ENCODE measurements at regions not wholly inside any gene's neighbourhood (a gene's known extent, or its start where the extent isn't known, plus 50 kb on each side); places are given as distances from the start of the nearest gene placed in this dataset.
"Not testable (repeated sequence)": the region's sequence is repeated elsewhere in the genome, so short reads cannot be mapped to it uniquely, and the experiment has no call there.

DNA sequence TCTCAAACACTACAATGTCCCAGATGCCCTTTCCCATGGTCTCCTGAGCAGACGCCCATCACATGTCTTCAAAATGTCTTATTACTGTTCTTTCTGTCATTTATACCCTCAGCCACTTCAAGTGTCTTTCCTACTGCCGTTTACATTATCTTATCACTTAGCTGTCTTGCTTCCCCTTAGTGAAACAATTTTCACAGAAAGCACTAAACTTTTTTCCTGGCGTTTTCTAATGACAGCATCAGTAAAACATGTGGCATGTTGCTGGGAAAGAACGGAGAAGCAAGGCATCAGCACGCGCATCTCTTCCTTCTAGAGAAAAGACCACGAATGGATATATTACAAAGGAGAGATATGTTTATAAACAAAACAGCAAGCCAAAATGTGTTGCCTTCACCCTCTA lies 189.7 kb upstream of the SLIT2 start:
- no peak for DNase-seq (ENCODE audit: low read depth in 3 of 3, low spot score in 1 of 3)

DNA sequence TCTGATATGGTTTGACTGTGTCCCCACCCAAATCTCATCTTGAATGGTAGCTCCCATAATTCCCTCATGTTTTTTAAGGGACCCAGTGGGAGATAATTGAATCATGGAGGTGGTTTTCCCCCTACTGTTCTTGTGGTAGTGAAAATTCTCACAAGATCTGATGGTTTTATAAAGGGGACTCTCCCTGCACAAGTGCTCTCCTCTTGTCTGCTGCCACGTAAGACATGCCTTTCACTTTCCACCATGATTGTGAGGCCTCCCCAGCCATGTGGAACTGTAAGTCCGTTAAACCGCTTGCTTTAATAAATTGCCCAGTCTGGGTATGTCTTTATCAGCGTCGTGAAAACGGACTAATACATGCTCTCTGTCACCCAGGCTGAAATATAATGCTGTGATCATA lies 200.9 kb upstream of the SLIT2 start:
- no peak for DNase-seq (ENCODE audit: low read depth in 3 of 3, low spot score in 1 of 3)

DNA sequence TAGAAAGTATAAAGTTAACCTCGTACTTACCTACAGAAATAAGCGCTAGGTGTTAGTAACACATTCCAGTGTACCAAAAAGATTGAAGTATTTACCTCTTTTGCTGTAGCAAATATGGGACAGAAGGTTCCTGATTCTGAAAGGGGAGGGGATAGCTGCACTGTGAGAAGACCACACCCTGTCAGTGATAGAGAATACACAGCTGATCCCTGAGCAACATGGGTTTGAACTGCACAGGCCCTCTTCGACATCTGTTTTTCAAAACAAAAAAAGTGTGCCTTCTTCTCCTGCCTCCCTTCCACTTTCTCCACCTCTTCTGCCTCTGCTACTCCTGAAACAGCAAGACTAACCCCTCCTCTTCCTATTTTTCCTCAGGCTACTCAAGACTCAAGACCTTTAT lies 201.8 kb upstream of the SLIT2 start:
- DNase-seq (ENCODE audit: low read depth in 3 of 3, low spot score in 1 of 3): no peak

DNA sequence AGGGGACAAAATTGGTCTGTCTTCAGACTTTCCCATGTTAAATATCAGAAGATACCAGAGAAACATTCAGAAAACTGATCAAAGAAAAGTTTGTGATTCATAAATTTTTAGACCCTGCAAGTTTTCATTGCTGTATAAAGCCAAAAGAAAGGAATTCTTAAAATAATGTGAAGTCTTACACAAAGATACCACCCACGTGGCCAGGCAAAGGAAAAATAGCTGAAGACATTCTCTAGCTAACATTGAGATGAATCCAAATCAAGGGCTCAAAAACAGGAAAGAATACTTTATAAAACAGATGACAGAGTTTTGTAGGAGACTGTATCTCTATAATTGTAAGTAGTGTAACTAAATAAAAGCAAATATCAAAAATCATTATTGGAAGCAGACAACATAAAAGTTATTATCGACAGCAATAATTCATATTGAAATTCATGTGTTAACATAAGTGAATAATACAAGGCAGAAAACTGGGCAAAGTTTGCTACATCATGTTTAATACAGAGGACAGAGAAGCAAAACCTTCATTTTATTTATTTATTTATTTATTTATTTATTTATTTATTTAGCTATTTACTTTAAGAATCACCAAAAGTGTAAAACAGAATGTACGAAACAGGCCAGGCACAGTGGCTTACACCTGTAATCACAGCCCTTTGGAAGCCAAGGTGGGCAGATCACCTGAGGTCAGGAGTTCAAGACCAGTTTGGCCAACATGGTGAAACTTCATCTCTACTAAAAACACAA lies 204.6 kb upstream of the SLIT2 start:
- DNase-seq (ENCODE audit: low read depth in 3 of 3, low spot score in 1 of 3): no peak

DNA sequence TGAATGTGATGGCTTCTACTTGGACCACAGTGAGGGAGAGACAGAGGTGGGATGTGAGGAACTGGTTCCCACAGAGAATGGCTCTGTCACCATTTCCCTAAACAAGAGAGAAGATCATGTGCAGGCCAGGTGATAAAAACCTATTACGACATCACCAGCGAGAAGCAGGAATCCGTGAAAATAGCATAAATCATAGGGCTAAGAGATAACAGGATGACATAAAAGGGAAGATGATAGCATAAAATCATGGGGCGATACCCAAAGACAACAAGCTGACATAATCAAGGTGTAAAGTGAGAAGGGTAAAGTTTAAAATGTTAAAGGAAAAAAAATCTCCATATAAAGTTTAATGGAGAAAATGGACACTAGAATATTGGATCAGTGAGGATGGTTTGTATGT lies 205.5 kb upstream of the SLIT2 start:
- DNase-seq (ENCODE audit: low read depth in 3 of 3, low spot score in 1 of 3): no peak

DNA sequence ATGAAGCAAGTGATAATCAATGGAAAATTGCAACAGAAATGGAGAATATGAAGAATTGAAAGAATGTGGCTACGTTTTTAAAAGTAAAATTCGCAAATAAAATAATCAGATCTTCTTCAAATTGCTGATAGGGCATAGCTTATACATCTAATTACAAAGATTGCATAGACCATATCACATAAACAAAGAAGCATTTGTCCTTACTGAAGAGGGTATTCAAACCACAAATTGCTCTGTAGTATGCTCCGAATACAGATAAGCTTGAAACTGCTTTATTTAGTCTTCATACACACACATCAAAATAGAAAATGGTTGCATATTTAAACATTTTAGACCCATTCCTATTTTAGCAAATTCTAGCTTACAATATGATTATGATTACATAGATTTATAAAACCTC lies 206.7 kb upstream of the SLIT2 start:
- no peak for DNase-seq (ENCODE audit: low read depth in 3 of 3, low spot score in 1 of 3)

DNA sequence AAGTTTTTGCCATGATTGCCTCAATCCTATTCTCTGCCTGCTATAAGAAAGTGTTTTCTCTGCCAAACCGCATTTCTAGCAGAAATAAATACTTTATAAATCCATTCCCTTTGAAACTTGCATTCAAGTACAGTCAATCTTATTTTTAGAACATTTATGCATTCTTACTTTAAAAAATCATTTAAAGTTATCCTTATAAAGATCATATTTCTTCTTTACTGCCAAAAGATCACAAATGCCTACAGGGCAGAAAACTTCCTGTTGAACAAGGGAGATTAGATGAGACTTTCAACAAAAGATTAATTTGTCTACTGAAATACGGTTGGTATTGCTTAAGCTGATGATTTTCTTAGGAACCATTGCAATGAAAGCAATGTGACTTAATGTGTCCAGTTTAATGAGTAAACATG lies 207.2 kb upstream of the SLIT2 start:
- no peak for DNase-seq (ENCODE audit: low read depth in 3 of 3, low spot score in 1 of 3)

DNA sequence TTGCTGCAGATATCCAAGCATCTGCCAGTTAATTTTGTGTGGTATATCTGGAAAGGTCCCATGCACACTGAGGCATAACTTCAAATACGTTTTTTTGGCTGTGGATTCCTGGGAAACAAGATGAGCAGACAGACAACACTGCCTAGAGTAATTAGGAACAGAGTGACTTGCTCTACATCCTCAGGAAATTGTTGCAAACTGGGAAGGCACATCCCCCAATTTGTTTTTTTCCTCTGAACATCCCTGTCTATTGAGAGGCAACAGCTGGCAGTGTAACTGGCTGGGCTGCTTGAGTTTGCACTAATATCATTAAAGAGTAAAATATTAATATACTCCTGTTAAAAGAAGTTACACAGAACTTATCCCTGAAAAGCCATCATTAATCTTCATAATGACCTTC lies 207.7 kb upstream of the SLIT2 start:
- no peak for DNase-seq (ENCODE audit: low read depth in 3 of 3, low spot score in 1 of 3)

DNA sequence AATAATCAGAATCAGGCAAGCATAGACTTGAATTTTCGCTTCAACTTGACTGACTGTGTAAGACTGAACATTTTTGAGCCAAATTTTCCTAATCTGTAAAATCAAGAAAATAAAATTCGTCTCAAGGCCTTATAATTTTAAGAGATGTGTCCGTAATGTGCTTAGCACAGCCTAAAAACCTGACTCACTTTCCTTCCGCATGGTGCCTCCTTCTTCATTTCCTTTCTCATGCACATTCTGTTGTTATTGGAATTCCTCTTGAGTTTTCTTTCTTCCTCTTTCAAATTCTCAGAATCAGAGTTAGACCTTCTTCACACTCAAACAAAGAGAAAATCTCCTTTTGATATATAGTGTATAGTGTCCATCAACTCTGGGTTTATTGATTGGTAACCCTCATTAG lies 208.9 kb upstream of the SLIT2 start:
- DNase-seq (ENCODE audit: low read depth in 3 of 3, low spot score in 1 of 3): no peak

DNA sequence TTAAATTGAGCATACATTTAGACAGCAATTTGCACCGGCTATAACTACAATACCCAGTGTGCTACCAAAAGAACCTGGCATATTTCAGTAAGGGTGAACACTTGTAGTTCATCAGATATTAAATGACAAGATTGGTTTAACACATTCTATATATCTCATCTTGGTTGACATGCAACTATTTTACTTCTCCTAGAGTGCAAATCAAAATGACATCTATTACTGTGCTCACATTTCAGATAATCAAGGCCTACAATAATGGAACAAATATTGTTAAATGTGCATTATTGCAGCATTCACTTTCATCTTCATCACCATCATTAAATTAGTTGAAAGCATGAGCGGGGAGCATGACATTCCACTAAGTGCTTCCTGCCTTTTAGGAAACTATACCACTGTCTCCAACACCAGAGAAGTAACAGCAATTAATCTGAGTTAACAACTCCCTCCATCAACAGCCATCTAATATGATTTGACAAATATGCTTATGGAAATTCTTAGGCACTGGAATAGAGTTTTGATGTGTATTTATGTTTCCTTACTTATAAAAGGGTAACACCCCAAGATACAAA lies 209.8 kb upstream of the SLIT2 start:
- no peak for DNase-seq (ENCODE audit: low read depth in 3 of 3, low spot score in 1 of 3)

DNA sequence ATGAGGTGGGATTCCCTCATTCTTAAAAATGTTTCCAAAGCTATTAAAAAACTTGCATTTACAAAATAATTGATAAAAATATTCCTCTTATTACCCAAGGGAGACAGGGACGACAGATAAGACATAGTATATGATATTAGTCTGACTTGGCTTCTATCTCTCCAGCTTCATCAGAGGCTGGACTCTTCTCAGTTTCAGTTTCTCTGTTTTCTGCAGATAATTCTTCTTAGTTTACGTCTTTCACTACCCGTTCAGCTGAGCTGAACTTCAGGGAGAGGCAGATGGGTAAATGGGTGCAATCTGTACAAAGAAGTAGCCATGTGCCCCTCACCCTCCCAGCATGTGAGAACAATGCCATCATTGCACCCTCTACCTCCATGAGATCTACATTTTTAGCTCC lies 214.0 kb upstream of the SLIT2 start:
- DNase-seq (ENCODE audit: low read depth in 3 of 3, low spot score in 1 of 3): no peak

DNA sequence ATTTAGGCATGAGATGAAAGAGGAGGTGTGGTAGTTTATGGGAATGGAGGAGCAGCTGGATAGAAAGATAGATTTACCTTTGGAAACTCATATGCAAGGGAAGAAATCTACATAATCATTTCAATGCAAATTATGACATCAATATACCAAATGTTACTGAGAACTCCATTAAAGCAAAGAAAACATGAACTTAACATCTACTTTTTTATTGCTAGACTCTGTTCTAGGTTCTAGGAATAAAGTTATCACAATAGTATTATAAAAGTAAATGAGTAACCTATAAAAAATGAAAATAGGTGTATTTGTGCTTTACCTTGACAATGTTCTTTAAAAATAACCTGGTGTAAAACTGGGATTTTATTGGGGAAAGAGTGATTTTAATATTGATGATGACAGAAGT lies 221.6 kb upstream of the SLIT2 start:
- no peak for DNase-seq (ENCODE audit: low read depth in 3 of 3, low spot score in 1 of 3)

DNA sequence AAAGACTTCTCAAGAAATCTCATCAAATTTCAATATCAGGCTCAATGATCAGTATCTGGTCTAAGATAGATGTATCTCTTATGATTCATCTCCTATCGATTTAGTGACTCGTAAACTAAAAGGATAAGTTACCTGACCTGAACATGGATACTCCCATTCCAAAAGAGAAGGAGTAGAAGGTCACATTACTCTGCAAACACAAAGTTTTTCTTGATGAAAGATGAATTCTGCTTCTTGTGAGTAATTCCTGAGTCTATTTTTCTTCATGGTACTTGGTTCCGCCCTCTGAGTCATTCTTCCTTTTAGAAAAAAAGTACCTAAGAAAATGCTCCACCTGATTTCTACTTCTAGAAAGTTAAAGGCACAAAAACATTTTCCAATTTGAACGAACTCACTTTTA lies 223.1 kb upstream of the SLIT2 start:
- DNase-seq (ENCODE audit: low read depth in 3 of 3, low spot score in 1 of 3): no peak

DNA sequence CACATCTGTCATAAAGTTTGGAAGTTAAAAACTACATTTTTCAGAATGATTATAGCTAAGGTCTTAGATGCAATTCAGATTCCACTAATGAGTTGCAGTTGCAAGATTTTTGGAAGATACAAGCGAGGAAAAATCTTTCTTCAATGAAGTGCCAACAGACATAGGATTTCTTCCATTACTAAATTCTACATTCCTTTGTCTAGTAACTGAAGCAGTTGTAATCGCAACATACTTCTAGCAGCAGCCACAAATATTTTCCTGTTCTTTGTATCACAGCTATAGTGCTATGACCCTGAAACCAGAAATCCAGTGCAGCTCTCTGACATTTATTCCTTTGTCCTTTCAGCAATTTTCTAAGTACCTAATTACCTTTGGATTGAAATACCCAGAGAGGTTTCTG lies 225.2 kb upstream of the SLIT2 start:
- no peak for DNase-seq (ENCODE audit: low read depth in 3 of 3, low spot score in 1 of 3)

DNA sequence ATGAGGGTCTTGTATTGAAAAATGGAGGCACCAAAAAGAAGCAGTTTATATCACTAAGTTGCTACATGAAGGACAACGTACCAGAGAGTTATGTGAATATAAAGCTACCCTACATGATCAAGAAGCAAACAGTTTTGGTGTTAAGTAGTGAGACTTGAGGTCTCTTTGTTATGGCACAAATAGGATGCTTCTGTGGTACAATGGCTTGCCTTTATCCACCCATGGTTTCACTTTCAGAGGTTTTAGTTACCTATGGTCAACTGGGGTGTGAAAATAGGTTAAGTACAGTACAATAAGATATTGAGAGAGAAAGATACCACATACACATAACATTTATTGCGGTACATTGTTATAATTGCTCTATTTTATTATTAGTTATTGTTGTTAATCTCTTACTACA lies 229.2 kb upstream of the SLIT2 start:
- DNase-seq (ENCODE audit: low read depth in 3 of 3, low spot score in 1 of 3): no peak

DNA sequence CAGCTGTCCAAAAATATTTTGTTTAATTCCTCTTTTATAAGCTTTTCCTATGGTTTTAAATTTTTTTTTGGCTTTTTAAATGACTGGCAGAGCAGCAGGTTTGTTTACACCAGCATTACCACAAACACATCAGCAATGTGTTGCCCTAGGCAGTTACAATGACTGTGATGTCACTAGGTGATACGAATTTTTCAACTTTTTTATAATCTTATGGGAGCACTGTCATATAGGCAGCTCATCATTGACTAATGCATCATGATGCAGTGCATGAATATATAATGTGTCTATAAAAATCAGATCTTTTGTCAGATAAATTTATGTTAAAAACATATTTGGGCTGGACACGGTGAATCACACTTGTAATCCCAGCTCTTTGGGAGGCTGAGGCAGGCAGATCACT lies 231.6 kb upstream of the SLIT2 start:
- no peak for DNase-seq (ENCODE audit: low read depth in 3 of 3, low spot score in 1 of 3)

DNA sequence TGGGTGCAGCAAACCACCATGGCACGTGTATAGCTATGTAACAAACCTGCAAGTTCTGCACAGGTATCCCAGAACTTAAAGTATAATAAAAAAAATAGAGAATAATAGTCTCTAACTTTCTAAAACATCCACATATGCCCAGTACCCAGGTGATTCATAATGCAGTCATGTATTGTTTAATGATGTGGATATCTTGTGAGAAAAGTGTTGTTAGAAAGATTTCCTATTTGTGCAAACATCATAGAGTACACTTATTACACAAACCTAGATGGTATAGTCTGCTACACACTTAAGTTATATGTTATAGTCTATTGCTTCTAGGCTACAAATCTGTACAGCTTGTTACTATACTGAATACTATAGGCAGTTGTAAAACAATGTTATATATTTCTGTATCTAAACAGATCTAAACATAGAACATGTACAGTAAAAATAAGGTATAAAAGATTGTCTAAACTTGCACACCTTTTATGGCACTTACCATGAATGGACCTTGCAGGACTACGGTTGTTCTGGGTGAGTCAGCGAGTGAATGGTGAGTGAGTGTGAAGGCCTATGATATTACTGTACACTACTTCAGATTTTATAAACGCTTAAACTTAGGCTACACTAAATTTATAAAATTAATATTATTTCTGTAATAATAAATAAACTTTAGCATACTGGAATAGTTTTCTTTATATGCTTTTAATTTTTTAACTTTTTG lies 232.2 kb upstream of the SLIT2 start:
- no peak for DNase-seq (ENCODE audit: low read depth in 3 of 3, low spot score in 1 of 3)

DNA sequence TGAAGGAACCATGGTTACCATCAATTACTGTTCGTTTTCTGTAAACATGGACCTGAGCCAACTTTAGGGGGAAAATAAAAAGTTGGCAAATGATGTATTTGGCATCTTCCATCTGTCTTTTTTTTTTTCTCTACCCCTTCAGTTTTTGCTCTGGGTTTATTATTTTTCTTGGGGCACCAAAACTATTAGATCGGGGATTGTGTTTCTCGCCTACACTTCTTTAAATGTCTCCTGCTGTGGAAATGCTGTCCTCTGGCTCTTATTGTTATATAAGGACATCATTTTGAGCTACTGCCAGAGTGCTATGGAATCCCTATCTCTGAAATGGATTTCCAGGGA lies 234.0 kb upstream of the SLIT2 start:
- no peak for DNase-seq (ENCODE audit: low read depth in 3 of 3, low spot score in 1 of 3)

DNA sequence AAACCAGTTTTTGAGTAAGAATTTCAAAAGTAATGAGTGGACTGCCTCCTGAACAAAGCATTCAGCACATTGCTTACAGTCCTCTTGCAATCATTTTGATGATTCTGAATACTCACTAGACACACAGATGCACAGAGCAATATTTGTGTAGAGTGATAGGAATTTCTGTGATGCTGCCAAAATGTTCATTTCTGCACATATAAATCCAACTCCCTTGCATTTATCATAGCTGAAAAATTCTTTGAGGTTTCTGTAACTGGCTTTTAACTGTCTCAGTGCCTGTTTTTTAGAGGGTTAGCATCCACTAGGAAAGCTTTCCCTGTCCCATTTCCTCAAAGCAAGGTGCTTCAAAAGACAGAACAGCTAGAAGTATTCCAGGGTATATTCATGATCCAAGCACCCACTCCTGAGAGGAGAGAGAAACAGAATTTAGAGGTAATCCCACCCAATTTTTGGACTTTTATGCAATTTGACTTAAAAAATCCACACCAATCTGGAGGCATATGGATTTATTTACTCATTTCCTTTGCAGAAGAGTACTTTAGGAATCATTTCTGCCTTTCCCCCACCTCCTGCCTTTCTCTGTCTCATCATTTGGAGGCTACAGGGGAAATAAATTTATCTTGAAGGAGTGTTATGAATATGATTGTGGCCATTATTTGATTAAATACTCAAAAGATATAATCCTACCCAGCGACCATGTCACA lies 234.5 kb upstream of the SLIT2 start:
- no peak for DNase-seq (ENCODE audit: low read depth in 3 of 3, low spot score in 1 of 3)

DNA sequence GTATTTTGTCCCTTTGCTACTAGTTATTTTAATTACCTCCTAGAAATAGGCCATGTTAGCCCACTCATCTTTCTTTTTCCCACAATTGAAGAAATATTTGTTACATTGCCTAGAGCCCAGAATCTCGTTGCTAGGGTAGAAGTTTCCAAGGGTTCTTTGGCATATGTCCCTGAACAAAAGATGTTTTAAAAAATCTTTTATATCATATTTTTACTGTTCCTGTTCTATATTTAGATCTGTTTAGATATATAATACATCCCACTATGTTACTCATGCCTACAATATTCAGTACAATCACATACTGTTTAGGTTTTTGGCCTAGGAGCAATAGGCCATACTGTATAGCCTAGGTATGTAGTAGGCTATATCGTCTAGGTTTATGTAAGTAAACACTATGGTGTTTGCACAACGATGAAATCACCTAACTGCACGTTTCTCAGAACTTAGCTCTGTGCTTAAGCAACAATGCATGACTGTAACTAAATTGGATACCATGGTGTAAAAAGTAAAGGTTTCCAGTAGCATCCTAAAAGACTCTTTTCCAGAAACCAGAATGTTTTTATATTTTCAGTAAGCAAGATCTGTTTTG lies 236.0 kb upstream of the SLIT2 start:
- no peak for DNase-seq (ENCODE audit: low read depth in 3 of 3, low spot score in 1 of 3)

DNA sequence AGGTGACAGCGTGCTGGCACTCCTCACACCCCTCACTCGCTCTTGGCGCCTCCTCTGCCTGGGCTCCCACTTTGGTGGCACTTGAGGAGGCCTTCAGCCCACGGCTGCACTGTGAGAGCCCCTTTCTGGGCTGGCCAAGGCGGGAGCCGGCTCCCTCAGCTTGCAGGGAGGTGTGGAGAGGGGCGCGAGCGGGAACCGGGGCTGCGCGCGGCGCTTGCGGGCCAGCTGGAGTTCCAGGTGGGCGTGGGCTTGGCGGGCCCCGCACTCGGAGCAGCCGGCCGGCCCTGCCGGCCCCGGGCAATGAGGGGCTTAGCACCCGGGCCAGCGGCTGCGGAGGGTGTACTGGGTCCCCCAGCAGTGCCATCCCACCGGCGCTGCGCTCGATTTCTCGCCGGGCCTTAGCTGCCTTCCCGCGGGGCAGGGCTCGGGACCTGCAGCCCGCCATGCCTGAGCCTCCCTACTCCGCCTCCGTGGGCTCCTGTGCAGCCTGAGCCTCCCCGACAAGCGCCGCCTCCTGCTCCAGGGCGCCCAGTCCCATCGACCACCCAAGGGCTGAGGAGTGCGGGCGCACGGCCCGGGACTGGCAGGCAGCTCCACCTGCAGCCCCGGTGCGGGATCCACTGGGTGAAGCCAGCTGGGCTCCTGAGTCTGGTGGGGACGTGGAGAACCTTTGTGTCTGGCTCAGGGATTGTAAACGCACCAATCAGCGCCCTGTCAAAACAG lies 247.7 kb upstream of the SLIT2 start:
- DNase-seq (ENCODE audit: low read depth in 3 of 3, low spot score in 1 of 3): not testable (repeated sequence)
